ENCODE measurements at regions not wholly inside any gene's neighbourhood (a gene's known extent, or its start where the extent isn't known, plus 50 kb on each side); places are given as distances from the start of the nearest gene placed in this dataset.
"Not testable (repeated sequence)": the region's sequence is repeated elsewhere in the genome, so short reads cannot be mapped to it uniquely, and the experiment has no call there.

GRCh38 chr5:28632607-28633006, 1594.2 kb upstream of the CDH9 start:
- DNase-seq (no peak), ATAC-seq (no peak)
- Mint-ChIP-seq H3K9me3 (peaks cover 7% of the 10 kb centered on the region), H3K27me3 (ENCODE audit: low read depth) (no peaks in the 10 kb centered on the region), H3K36me3 (ENCODE audit: insufficient read depth) (no peaks in the 10 kb centered on the region), H3K4me3 (no peak overlapping the region), H3K4me1 (ENCODE audit: low read depth) (no peaks in the 10 kb centered on the region)

GRCh38 chr5:28603869-28604268, 1565.5 kb upstream of the CDH9 start:
- no peaks in the 10 kb centered on the region for H3K27me3 Mint-ChIP-seq (ENCODE audit: low read depth)
- no peak for DNase-seq
- no peaks in the 10 kb centered on the region for H3K4me1 Mint-ChIP-seq (ENCODE audit: low read depth)
- no peaks in the 10 kb centered on the region for H3K36me3 Mint-ChIP-seq (ENCODE audit: insufficient read depth)
- no peak for ATAC-seq
- H3K4me3 Mint-ChIP-seq: no peak overlapping the region
- peaks cover 9% of the 10 kb centered on the region for H3K9me3 Mint-ChIP-seq

- H3K4me3 Mint-ChIP-seq: no peak overlapping the region
- peaks cover 4% of the 10 kb centered on the region for H3K9me3 Mint-ChIP-seq
- no peaks in the 10 kb centered on the region for H3K27me3 Mint-ChIP-seq (ENCODE audit: low read depth)
- ATAC-seq (no peak), DNase-seq (no peak)
- H3K4me1 Mint-ChIP-seq (ENCODE audit: low read depth): no peaks in the 10 kb centered on the region
- no peaks in the 10 kb centered on the region for H3K36me3 Mint-ChIP-seq (ENCODE audit: insufficient read depth)
Measured at GRCh38 chr5:28602429-28602828, 1564.0 kb upstream of the CDH9 start.

DNA sequence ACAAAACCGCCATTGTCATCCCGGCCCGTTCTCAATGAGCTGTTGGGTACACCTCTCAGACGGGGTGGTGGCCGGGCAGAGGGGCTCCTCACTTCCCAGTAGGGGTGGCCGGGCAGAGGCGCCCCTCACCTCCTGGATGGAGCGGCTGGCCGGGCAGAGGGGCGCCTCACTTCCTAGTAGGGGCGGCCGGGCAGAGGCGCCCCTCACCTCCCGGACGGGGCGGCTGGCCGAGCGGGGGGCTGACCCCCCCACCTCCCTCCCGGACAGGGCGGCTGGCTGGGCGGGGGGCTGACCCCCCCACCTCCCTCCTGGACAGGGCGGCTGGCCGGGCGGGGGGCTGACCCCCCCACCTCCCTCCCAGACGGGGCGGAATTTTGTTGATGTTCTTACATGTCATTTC, 1558.3 kb upstream of the CDH9 start:
- H3K4me3 Mint-ChIP-seq; H3K36me3 Mint-ChIP-seq (ENCODE audit: insufficient read depth); H3K9me3 Mint-ChIP-seq; H3K4me1 Mint-ChIP-seq (ENCODE audit: low read depth); H3K27me3 Mint-ChIP-seq (ENCODE audit: low read depth); DNase-seq; ATAC-seq: not testable (repeated sequence)

DNA sequence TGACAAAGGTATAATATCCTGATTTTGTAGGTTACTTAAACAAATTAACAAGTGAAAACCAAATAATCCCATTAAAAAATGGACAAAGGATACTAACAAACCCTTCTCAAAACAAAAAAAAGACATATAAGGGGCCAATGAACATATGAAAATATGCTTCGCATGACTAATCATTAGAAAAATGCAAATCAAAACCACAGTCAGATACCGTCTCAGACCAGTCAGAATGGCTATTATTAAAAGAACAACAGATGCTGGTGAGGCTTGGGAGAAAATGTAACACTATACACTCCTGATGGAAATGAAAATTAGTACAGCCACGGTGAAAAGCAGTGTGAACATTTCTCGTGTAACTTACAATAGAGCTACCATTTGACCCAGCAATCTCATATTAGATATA, 1542.2 kb upstream of the CDH9 start:
- peaks cover 33% of the 10 kb centered on the region for H3K9me3 Mint-ChIP-seq
- no peaks in the 10 kb centered on the region for H3K36me3 Mint-ChIP-seq (ENCODE audit: insufficient read depth)
- ATAC-seq (no peak), DNase-seq (no peak)
- no peaks in the 10 kb centered on the region for H3K27me3 Mint-ChIP-seq (ENCODE audit: low read depth)
- H3K4me3 Mint-ChIP-seq: no peak overlapping the region
- H3K4me1 Mint-ChIP-seq (ENCODE audit: low read depth): no peaks in the 10 kb centered on the region

GRCh38 chr5:28576022-28576421, 1537.6 kb upstream of the CDH9 start:
- peaks cover 37% of the 10 kb centered on the region for H3K9me3 Mint-ChIP-seq
- ATAC-seq (no peak), DNase-seq (no peak)
- no peak overlapping the region for H3K4me3 Mint-ChIP-seq
- H3K36me3 Mint-ChIP-seq (ENCODE audit: insufficient read depth): no peaks in the 10 kb centered on the region
- no peaks in the 10 kb centered on the region for H3K27me3 Mint-ChIP-seq (ENCODE audit: low read depth)
- H3K4me1 Mint-ChIP-seq (ENCODE audit: low read depth): no peaks in the 10 kb centered on the region

GRCh38 chr5:28575368-28575767, 1537.0 kb upstream of the CDH9 start:
- Mint-ChIP-seq H3K4me3 (no peak overlapping the region), H3K27me3 (ENCODE audit: low read depth) (no peaks in the 10 kb centered on the region), H3K4me1 (ENCODE audit: low read depth) (no peaks in the 10 kb centered on the region), H3K36me3 (ENCODE audit: insufficient read depth) (no peaks in the 10 kb centered on the region), H3K9me3 (peaks cover 37% of the 10 kb centered on the region)
- no peak for DNase-seq
- ATAC-seq: no peak

DNA sequence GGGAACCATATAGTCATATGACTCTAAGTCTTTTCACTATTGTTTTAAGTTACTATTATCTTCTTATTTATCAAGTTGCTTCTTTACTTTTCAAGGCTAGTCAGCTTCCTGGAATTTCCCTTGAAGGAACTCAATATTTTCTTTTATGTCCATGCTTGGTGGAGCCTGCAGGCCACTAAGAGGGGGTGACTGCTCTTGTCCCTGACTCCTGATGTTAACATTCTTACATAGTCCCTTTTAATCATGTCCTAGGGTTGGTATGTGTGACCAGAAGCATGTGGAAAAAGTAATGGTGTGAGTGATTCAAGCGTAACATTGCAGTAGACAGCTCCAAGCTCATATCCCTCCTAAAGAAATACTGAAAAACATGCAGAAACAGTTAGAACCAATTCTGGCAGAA, 1536.2 kb upstream of the CDH9 start:
- no peaks in the 10 kb centered on the region for H3K4me1 Mint-ChIP-seq (ENCODE audit: low read depth)

DNA sequence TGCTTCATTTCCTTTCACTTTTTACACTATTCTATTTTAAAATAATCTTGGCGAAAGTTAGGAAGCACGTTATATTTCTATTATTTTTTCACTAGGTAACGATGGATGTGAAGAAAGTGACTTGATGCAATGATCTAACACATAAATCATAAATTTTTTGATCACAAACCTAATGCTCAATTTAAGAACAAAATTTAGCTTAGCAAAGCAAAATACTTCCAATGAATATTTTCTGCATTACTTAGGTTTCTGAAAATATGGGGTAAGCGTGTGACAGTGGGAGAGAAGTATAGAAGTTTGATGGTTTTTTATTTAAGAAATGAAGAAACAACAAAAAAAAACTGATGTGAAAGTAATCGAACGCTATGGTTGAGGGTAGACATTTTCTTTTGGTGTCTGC, 1528.7 kb upstream of the CDH9 start:
- H3K27me3 Mint-ChIP-seq (ENCODE audit: low read depth): no peaks in the 10 kb centered on the region
- no peak overlapping the region for H3K4me3 Mint-ChIP-seq
- no peaks in the 10 kb centered on the region for H3K36me3 Mint-ChIP-seq (ENCODE audit: insufficient read depth)
- ATAC-seq (no peak), DNase-seq (no peak)
- H3K4me1 Mint-ChIP-seq (ENCODE audit: low read depth): no peaks in the 10 kb centered on the region
- peaks cover 12% of the 10 kb centered on the region for H3K9me3 Mint-ChIP-seq

More for the DNA sequence above, 1536.2 kb upstream of the CDH9 start:
- no peak for ATAC-seq
- Mint-ChIP-seq H3K27me3 (ENCODE audit: low read depth) (no peaks in the 10 kb centered on the region), H3K36me3 (ENCODE audit: insufficient read depth) (no peaks in the 10 kb centered on the region), H3K9me3 (peaks cover 34% of the 10 kb centered on the region), H3K4me3 (no peak overlapping the region)
- no peak for DNase-seq

DNA sequence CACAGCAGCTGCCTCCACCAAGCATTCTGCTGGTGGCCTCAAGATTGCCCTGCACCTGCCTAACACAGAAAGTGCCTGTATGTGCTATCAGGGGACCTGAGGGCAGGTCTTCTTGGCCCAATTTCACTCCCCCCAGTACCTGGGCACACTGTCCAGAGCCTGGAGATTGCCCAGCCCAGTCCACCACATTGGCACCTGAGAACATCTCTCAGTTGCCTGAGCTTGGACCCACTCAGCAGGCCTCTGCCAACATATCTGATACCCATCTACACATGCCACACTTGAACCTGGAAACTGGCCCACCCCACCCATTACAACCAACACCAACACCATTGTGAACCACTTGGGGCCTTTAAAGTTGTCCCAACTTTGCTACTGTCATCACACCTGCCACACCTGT, 1523.1 kb upstream of the CDH9 start:
- Mint-ChIP-seq H3K36me3 (ENCODE audit: insufficient read depth) (no peaks in the 10 kb centered on the region), H3K27me3 (ENCODE audit: low read depth) (no peaks in the 10 kb centered on the region), H3K4me1 (ENCODE audit: low read depth) (no peaks in the 10 kb centered on the region), H3K4me3 (no peak overlapping the region), H3K9me3 (peaks cover 16% of the 10 kb centered on the region)
- no peak for ATAC-seq
- DNase-seq: no peak

GRCh38 chr5:28558196-28558595, 1519.8 kb upstream of the CDH9 start:
- DNase-seq: no peak
- Mint-ChIP-seq H3K27me3 (ENCODE audit: low read depth) (no peaks in the 10 kb centered on the region), H3K9me3 (peaks cover 30% of the 10 kb centered on the region), H3K36me3 (ENCODE audit: insufficient read depth) (no peaks in the 10 kb centered on the region), H3K4me1 (ENCODE audit: low read depth) (no peaks in the 10 kb centered on the region), H3K4me3 (no peak overlapping the region)
- no peak for ATAC-seq

- H3K36me3 Mint-ChIP-seq (ENCODE audit: insufficient read depth): no peaks in the 10 kb centered on the region
- H3K9me3 Mint-ChIP-seq: peaks cover 29% of the 10 kb centered on the region
- H3K4me3 Mint-ChIP-seq: no peak overlapping the region
- no peaks in the 10 kb centered on the region for H3K4me1 Mint-ChIP-seq (ENCODE audit: low read depth)
- ATAC-seq (no peak), DNase-seq (no peak)
- H3K27me3 Mint-ChIP-seq (ENCODE audit: low read depth): no peaks in the 10 kb centered on the region
Measured at GRCh38 chr5:28557114-28557513, 1518.7 kb upstream of the CDH9 start.

GRCh38 chr5:28549588-28549987, 1511.2 kb upstream of the CDH9 start:
- H3K27me3 Mint-ChIP-seq (ENCODE audit: low read depth): no peaks in the 10 kb centered on the region
- ATAC-seq (no peak), DNase-seq (no peak)
- no peak overlapping the region for H3K4me3 Mint-ChIP-seq
- no peaks in the 10 kb centered on the region for H3K36me3 Mint-ChIP-seq (ENCODE audit: insufficient read depth)
- H3K4me1 Mint-ChIP-seq (ENCODE audit: low read depth): no peaks in the 10 kb centered on the region
- H3K9me3 Mint-ChIP-seq: peaks cover 13% of the 10 kb centered on the region

- H3K36me3 Mint-ChIP-seq (ENCODE audit: insufficient read depth): no peaks in the 10 kb centered on the region
- no peaks in the 10 kb centered on the region for H3K4me1 Mint-ChIP-seq (ENCODE audit: low read depth)
- DNase-seq (no peak), ATAC-seq (no peak)
- peaks cover 9% of the 10 kb centered on the region for H3K9me3 Mint-ChIP-seq
- no peak overlapping the region for H3K4me3 Mint-ChIP-seq
- no peaks in the 10 kb centered on the region for H3K27me3 Mint-ChIP-seq (ENCODE audit: low read depth)
Measured at GRCh38 chr5:28548856-28549255, 1510.5 kb upstream of the CDH9 start.

- Mint-ChIP-seq H3K27me3 (ENCODE audit: low read depth) (no peaks in the 10 kb centered on the region), H3K4me1 (ENCODE audit: low read depth) (no peaks in the 10 kb centered on the region), H3K4me3 (no peak overlapping the region), H3K36me3 (ENCODE audit: insufficient read depth) (no peaks in the 10 kb centered on the region), H3K9me3 (peaks cover 4% of the 10 kb centered on the region)
- no peak for DNase-seq
- no peak for ATAC-seq
Measured at GRCh38 chr5:28544501-28544900, 1506.1 kb upstream of the CDH9 start.

DNA sequence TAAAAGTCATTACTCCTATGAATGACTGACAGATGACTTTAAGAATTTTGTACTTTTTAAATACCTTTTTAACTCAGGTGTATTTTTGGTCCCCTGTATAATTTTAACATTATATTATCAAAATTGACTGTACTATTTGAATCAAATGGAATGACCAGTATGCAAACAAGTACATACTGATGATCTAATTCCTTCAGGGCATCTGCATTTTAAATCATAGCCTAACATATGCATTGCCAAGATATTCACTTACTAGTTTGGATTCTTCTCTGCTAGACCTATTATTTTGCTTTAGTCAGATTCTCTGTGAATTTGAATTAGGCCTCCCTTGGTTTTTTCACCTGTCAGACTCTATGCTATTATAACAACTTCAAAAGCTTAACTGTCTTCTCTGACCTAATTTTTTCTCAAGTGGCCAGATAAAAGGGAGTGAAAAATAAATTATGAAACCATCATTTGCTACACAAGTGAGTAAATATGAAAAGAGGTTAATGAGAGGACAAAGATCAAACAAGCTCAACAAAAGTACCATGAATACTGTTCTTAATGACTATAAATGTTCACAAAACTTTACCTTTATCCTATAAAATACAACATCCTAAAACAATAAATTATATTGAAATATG, 1505.2 kb upstream of the CDH9 start:
- no peak for ATAC-seq
- no peaks in the 10 kb centered on the region for H3K27me3 Mint-ChIP-seq (ENCODE audit: low read depth)
- no peaks in the 10 kb centered on the region for H3K9me3 Mint-ChIP-seq
- no peaks in the 10 kb centered on the region for H3K4me1 Mint-ChIP-seq (ENCODE audit: low read depth)
- no peak for DNase-seq
- H3K4me3 Mint-ChIP-seq: no peak overlapping the region
- no peaks in the 10 kb centered on the region for H3K36me3 Mint-ChIP-seq (ENCODE audit: insufficient read depth)

Data from activated T-cell treated with anti-CD3 and anti-CD28 coated beads, Interleukin-2, amount 50 U/mL, for 4 hours (primary cell).